PFSK-1 (cell line): ENCODE measurements at regions not wholly inside any gene's neighbourhood (a gene's known extent, or its start where the extent isn't known, plus 50 kb on each side); places are given as distances from the start of the nearest gene placed in this dataset.

Source experiments
- FOXP2 ChIP-seq: optimal IDR thresholded peaks from 2 replicates; pipeline ENCODE3; 2011; ENCODE audit warnings: borderline replicate concordance, control low read depth, inconsistent platforms; ENCODE audit not compliant: insufficient read depth; ENCODE audit errors: extremely low read length, extremely low read depth
- POLR2AphosphoS5 ChIP-seq: IDR thresholded peaks from 2 replicates; pipeline ENCODE4 v1.6.1; 2012; ENCODE audit warnings: low read depth, mild to moderate bottlenecking, control low read depth, low read length, moderate library complexity
- SIN3A ChIP-seq: IDR thresholded peaks from 2 replicates; pipeline ENCODE4 v1.6.1; 2012; ENCODE audit warnings: mild to moderate bottlenecking, low read length, moderate library complexity, borderline replicate concordance; ENCODE audit not compliant: insufficient read depth
- TAF1 ChIP-seq: IDR thresholded peaks from 2 replicates; pipeline ENCODE4 v1.6.1; 2012; ENCODE audit warnings: low read length, control low read depth, borderline replicate concordance; ENCODE audit not compliant: insufficient read depth
- TF ChIP-seq, protein P1 (sequence below), 2 experiments: IDR thresholded peaks; 2 replicates each; pipeline versions ENCODE4 v1.6.1 to v1.8.0; 2011 to 2012; ENCODE audit warnings: low read depth in 2 of 2, low read length in 2 of 2, control low read depth in 1 of 2, inconsistent platforms in 1 of 2, mild to moderate bottlenecking in 1 of 2, moderate library complexity in 1 of 2; ENCODE audit not compliant: insufficient read depth in 1 of 2

DNA sequence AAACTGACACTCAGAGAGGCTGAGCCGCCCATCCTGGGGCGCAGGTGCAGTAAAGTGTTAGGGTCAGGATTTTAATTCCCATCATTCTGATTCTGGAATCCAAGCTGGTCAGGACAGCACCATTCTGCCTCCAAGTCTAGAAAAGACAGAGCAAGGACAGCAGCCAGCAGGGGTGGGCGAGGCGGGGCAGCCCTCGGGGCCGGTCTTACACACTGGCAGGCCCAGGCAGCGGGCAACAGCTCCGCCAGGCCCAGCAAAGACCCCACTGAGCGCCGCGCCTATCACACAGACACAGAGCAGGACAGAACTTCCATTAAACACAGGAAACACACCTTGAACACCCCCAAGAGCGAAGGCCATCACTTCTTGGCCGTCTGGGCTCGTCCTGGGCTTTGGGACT is 66.5 kb upstream of the RXRA start:
- no peak for TF ChIP-seq FOXP2
- TF ChIP-seq POLR2AphosphoS5, result no peak
- TF ChIP-seq, protein P1, sequence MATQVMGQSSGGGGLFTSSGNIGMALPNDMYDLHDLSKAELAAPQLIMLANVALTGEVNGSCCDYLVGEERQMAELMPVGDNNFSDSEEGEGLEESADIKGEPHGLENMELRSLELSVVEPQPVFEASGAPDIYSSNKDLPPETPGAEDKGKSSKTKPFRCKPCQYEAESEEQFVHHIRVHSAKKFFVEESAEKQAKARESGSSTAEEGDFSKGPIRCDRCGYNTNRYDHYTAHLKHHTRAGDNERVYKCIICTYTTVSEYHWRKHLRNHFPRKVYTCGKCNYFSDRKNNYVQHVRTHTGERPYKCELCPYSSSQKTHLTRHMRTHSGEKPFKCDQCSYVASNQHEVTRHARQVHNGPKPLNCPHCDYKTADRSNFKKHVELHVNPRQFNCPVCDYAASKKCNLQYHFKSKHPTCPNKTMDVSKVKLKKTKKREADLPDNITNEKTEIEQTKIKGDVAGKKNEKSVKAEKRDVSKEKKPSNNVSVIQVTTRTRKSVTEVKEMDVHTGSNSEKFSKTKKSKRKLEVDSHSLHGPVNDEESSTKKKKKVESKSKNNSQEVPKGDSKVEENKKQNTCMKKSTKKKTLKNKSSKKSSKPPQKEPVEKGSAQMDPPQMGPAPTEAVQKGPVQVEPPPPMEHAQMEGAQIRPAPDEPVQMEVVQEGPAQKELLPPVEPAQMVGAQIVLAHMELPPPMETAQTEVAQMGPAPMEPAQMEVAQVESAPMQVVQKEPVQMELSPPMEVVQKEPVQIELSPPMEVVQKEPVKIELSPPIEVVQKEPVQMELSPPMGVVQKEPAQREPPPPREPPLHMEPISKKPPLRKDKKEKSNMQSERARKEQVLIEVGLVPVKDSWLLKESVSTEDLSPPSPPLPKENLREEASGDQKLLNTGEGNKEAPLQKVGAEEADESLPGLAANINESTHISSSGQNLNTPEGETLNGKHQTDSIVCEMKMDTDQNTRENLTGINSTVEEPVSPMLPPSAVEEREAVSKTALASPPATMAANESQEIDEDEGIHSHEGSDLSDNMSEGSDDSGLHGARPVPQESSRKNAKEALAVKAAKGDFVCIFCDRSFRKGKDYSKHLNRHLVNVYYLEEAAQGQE (IDR thresholded peaks at IDR 0.05; ENCODE audit: insufficient read depth in 1 of 2, low read depth in 2 of 2, low read length in 2 of 2), result no peak

DNA sequence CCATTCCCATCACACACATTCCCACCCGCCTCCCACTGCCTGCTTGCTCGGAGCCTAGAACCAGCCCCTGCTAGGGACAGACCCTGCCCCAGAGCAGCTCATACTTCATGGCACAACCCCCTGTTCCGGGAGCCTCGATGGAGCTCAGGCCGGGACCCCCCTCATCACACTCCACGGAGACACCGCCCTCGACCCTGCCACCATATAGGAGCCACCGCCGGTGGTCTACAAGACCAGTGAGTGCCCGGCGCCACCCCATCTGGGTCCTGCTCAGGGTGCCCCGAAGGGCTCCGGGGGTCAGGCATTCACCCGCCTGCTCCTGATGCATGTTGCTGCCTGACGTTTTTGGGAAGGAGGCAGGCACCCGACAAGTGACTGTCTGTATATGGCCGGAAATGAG is 65.5 kb upstream of the RXRA start:
- TF ChIP-seq TAF1 (no peak), SIN3A (no peak), POLR2AphosphoS5 (no peak), FOXP2 (no peak)
- TF ChIP-seq, protein P1 (IDR thresholded peaks at IDR 0.05; ENCODE audit: insufficient read depth in 1 of 2, low read depth in 2 of 2, low read length in 2 of 2), result no peak

- no peak for TF ChIP-seq POLR2AphosphoS5
- no peak for TF ChIP-seq FOXP2
- TF ChIP-seq TAF1, result no peak
These were observed 64.2 kb upstream of the RXRA start for GRCh38 chr9:134262035-134262434.

GRCh38 chr9:134263596-134263995 is 62.7 kb upstream of the RXRA start:
- no peak for TF ChIP-seq TAF1
- TF ChIP-seq SIN3A, result no peak
- TF ChIP-seq POLR2AphosphoS5, result no peak
- TF ChIP-seq, protein P1 (IDR thresholded peaks at IDR 0.05; ENCODE audit: insufficient read depth in 1 of 2, low read depth in 2 of 2, low read length in 2 of 2), result no peak

DNA sequence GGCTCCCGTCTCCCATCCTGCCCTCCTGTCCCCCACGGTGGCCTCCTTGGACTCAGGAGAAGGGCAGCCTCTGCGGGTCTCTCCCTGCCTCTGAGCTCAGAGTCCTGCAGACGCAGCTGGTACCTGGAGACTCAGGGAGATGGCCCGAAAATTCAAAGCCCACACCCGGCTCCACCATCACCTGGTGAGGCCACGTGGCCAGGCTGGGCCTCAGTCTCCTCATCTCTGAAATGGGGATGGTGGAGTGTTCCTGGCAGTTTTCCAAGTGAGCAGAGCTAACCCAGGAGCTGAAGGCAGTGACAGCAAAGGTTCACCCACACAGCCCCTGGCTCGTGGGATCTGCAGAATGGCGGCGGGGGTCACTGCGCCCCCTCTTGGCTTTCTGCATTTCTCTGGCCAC is 62.1 kb upstream of the RXRA start:
- TF ChIP-seq FOXP2 (no peak), SIN3A (no peak), POLR2AphosphoS5 (no peak), TAF1 (no peak)
- TF ChIP-seq, protein P1 (IDR thresholded peaks at IDR 0.05; ENCODE audit: insufficient read depth in 1 of 2, low read depth in 2 of 2, low read length in 2 of 2), result no peak
